Aorta (tissue), 5 donors: ENCODE measurements at regions not wholly inside any gene's neighbourhood (a gene's known extent, or its start where the extent isn't known, plus 50 kb on each side); places are given as distances from the start of the nearest gene placed in this dataset.

ENCODE experiments used
- ATAC-seq: fragments of 200-7000 bp; cut with Tn5 transposase; one replicate; pipeline ENCODE4 v1.9.1; 2022; ENCODE audit warnings: moderate library complexity; ENCODE audit not compliant: low FRiP score
- DNase-seq, 2 donors: peaks; one replicate each; pipeline ENCODE4 v3.0.0-alpha.2; 2020
- H3K27ac ChIP-seq, 2 donors: one replicate each; pipeline ENCODE4 v1.5.1; 2013; ENCODE audit warnings: low read length in 2 of 2, mild to moderate bottlenecking in 2 of 2, moderate library complexity in 2 of 2, control low read depth in 1 of 2, inconsistent platforms in 1 of 2, low read depth in 1 of 2
- H3K27me3 ChIP-seq, 2 donors: one replicate each; pipeline ENCODE4 v1.6.1; 2013; ENCODE audit warnings: control low read depth in 1 of 2, low read length in 1 of 2, mild to moderate bottlenecking in 1 of 2, moderate library complexity in 1 of 2; ENCODE audit not compliant: insufficient read depth in 2 of 2, control insufficient read depth in 1 of 2
- H3K36me3 ChIP-seq, 2 donors: one replicate each; pipeline ENCODE4 v1.6.1; 2013; ENCODE audit warnings: control low read depth in 1 of 2, low read length in 1 of 2, mild to moderate bottlenecking in 1 of 2; ENCODE audit not compliant: insufficient read depth in 2 of 2, control insufficient read depth in 1 of 2
- H3K4me1 ChIP-seq, 2 donors: one replicate each; pipeline ENCODE4 v1.6.1; 2013; ENCODE audit warnings: low read length in 2 of 2, control low read depth in 1 of 2, mild to moderate bottlenecking in 1 of 2, moderate library complexity in 1 of 2; ENCODE audit not compliant: insufficient read depth in 2 of 2, control insufficient read depth in 1 of 2
- H3K4me3 ChIP-seq, 2 donors: one replicate each; pipeline ENCODE4 v1.5.1; 2013; ENCODE audit warnings: low read length in 2 of 2, control low read depth in 1 of 2, mild to moderate bottlenecking in 1 of 2
- H3K9me3 ChIP-seq: one replicate; pipeline ENCODE4 v1.6.1; 2013; ENCODE audit warnings: mild to moderate bottlenecking, low read length; ENCODE audit not compliant: control insufficient read depth
- WGBS, 2 donors: extraction: QIAGEN DNeasy Blood & Tissue Kit; methylation state at CpG; one replicate each; pipeline ENCODE4 v1.1.7; 2013; 5-methylcytosine and 5-hydroxymethylcytosine counted together
- intact Hi-C, 2 donors: fragments of 100-400 bp; cut with DNase I; formaldehyde crosslinking; loops; one replicate each; pipeline versions ENCODE4 v1.14.2 to v1.15.0; 2022
- donor health status: healthy with polysubstance abuse.
- donor health status: Bipolar disorder and iron deficiency.
- donor health status: DM: no; HTN: no; CAD: no.
- donor health status: DM: no; HTN: no; CAD: no.
- donor health status: DM: yes; HTN: yes; CAD: no.

DNA sequence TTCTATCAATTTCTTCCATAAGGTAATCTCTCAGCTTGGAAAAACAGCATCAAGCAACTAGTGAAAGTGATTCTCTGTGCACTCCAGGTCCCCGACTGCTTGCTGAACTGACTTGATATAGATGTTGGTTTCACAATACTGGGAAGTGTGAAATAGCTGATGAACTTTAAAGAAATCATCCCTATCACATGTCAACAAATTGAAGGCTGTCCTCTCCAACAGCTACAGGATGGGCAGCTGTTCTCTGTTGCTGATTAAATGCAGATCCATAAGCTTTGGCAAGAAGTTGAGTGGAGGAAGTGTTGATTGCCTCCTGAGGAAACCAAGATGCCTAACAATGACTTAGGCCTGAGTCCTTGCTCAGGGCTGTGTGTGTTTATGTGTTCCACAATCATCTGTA, 130.4 kb upstream of the GDF10 start:
- no peak for DNase-seq
- H3K27ac ChIP-seq = no peak overlapping the region
- H3K4me3 ChIP-seq = no peak overlapping the region
- H3K27me3 ChIP-seq = no peaks in the 10 kb centered on the region
- H3K4me1 ChIP-seq = peaks cover 0 to 4% of the 10 kb centered on the region in 2 donors
- H3K9me3 ChIP-seq = no peaks in the 10 kb centered on the region
- intact Hi-C loops = loop anchor here (5.0 to 10.0 kb wide), 3 partner anchors 57 to 135 kb away; partner anchors contain the start of gene GDF10 (in 1 of the 2)
- WGBS, 2 donors = 89 to 93% methylated on average over 1 of the region's 1 CpG
- ATAC-seq = no peak
- no peaks in the 10 kb centered on the region for H3K36me3 ChIP-seq

DNA sequence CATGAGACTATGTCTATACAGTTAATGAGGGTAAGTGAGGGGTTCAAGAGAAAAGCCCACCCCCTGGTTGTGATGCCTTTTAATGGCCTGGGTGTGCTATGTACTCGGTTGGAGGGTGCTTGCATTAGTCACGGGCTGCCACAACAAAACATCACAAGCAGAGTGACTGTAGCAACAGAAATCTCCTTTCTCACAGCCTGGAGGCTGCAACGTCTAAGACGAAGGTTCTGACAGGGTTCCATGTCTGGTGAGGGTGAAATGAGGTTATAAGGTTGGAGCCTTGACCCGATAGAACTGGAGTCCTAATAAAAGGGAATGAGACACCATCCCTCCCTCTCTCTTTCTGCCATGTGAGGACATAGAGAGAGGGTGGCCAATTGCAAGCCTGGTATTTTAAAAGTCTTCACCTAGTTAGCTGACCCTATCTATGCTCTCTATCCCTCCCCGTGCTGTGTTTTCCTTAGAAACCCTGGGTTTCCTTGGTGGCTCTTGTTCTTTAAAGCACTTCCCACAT, 126.0 kb upstream of the GDF10 start:
- Histone ChIP-seq H3K36me3 (no peaks in the 10 kb centered on the region), H3K4me1 (no peaks in the 10 kb centered on the region), H3K4me3 (no peak overlapping the region), H3K27ac (no peak overlapping the region), H3K27me3 (no peaks in the 10 kb centered on the region), H3K9me3 (no peaks in the 10 kb centered on the region)
- intact Hi-C loops = no loop called here
- DNase-seq (no peak), ATAC-seq (no peak)
- 25 to 41% methylated on average over 6 of the region's 6 CpGs for WGBS, 2 donors

DNA sequence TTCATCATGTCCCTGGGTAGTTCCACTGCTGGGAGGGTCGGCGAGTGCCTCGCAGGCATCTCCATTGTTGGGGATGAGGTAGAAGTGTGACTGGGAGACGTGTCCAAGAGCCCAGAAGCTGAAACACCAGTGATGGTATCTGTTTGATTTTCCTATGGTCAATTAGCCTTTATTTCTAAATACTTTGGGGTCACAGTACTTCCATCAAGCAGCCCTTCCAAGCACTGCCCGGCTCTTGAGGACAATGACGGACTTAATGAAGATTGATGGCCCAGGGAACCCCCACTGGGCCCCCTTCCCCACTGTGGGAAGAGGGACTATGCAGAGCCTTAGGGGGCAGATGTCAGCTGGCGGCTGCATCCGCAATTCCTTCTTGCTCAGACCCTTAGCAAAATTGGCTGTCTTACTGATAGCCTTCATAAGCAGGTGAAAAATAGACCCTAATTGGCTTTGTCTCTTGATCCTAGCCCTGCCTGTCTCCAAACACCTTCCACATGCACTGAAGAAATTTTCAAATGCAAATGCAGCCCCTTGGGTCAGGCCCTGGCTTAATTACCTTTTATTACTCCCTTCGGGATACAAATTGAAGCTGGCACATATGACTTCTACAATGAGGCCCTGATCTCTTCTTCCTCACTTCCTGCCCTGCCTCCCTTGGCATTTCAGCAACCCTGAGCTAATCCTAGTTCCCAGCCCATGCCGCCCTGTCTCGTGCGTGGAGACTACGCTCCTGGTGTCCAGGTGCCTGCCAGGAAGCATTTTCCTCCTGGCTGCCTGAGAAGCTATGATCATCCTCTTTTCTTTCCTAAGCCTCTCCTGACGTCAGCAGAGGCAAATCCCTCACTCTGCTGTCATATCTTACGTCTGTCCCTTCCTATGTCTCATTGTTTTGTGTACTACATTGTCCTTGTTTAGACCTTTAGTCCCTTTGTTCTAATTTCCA, 124.5 kb upstream of the GDF10 start:
- Histone ChIP-seq H3K27ac (no peak overlapping the region), H3K9me3 (no peaks in the 10 kb centered on the region), H3K27me3 (no peaks in the 10 kb centered on the region), H3K36me3 (no peaks in the 10 kb centered on the region), H3K4me1 (no peaks in the 10 kb centered on the region), H3K4me3 (no peak overlapping the region)
- ATAC-seq = no peak
- WGBS, 2 donors = 91 to 92% methylated on average over 15 of the region's 15 CpGs
- intact Hi-C loops = loop anchor here (5.0 kb wide), 2 partner anchors 67 to 128 kb away; no protein-coding TSS in a partner anchor
- no peak for DNase-seq

DNA sequence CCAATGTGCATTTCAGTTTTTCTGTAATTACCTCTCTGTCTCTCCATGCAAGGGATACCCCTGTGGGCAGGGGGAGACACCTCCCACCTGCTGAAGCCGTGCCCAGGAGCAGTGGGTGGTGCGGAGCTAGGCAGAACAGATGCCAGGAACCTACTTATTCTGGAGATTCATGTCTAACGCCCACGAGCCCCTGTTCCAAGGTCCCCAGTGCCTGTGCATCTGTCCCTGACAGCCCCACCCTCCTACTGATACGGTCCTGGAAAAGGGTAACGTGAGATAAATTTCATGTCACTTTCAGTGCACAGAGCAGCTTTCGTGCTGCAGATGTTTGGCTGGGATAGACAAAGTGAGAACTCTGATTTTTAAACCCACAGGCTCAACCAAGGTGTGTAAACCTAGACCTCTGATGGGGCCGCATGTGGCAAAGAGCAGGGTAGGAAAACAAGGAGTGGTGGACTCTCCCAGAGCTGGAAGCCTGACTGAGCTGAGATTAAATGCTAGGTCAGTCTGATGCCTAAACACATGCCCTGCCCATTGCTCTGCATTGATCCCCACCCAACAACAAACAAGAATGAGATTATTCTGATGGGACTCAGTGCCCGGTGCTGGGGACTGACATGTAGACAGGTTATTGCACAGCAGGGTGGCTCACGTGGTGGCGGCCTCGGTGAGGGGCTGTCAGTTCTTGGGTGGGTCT, 123.6 kb upstream of the GDF10 start:
- intact Hi-C loops = loop anchor here (5.0 kb wide), 2 partner anchors 66 to 129 kb away; no protein-coding TSS in a partner anchor
- no peak for ATAC-seq
- no peaks in the 10 kb centered on the region for H3K4me1 ChIP-seq

DNA sequence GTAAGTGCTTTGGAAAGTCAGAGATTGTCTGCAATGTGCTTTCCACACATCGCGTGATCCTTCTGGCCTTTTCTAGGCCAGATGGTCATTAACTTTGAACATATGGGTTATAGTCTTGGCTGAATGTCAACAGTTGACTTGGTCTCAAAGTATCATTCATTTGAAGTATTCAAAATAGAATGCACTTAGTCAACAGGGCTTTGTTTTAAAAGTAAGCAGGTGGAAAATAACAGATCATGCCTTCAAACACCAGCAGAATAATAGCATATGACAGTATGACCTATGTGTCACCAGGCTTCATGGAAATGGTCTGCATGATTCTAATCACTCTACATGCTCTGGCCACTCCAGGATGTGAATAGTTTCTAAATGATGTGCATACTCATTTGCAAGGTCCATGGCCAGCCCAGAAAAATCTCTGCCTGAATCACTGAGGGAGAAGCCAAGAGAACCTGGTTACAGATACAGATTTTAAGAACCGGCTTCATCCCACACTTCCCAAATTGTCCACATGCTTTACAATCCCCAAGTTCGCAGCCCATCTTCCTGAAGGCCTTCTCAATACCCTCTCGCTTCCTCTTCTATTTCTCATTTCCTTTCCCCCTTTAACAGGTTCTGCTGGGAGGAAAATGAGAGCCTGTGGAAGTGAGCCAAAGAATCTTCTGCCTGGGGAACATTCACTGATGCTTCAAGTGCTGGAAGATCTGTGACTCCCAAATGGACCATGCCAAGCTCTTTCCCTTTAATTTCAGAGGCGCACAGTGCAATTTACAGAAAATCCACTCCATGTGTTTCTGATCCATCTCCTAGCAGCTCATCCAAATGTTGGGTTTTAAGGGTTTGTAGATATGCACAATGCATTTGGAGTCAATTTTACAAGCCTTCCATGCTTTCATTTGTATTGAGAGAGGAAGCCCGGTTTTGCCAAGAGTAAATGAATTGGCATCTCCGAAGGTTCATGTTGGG, 122.8 kb upstream of the GDF10 start:
- no peaks in the 10 kb centered on the region for H3K27me3 ChIP-seq
- H3K4me1 ChIP-seq = no peaks in the 10 kb centered on the region
- DNase-seq (no peak), ATAC-seq (no peak)
- intact Hi-C loops = loop anchor here (5.0 kb wide), 2 partner anchors 65 to 130 kb away; no protein-coding TSS in a partner anchor
- H3K9me3 ChIP-seq = no peaks in the 10 kb centered on the region
- 91 to 93% methylated on average over 8 of the region's 8 CpGs for WGBS, 2 donors
- no peaks in the 10 kb centered on the region for H3K36me3 ChIP-seq
- no peak overlapping the region for H3K27ac ChIP-seq
- H3K4me3 ChIP-seq = no peak overlapping the region

More for the DNA sequence above, 123.6 kb upstream of the GDF10 start:
- DNase-seq = no peak
- no peak overlapping the region for H3K27ac ChIP-seq
- H3K4me3 ChIP-seq = no peak overlapping the region
- H3K36me3 ChIP-seq = no peaks in the 10 kb centered on the region
- H3K9me3 ChIP-seq = no peaks in the 10 kb centered on the region
- no peaks in the 10 kb centered on the region for H3K27me3 ChIP-seq
- WGBS, 2 donors = 92 to 93% methylated on average over 12 of the region's 12 CpGs

DNA sequence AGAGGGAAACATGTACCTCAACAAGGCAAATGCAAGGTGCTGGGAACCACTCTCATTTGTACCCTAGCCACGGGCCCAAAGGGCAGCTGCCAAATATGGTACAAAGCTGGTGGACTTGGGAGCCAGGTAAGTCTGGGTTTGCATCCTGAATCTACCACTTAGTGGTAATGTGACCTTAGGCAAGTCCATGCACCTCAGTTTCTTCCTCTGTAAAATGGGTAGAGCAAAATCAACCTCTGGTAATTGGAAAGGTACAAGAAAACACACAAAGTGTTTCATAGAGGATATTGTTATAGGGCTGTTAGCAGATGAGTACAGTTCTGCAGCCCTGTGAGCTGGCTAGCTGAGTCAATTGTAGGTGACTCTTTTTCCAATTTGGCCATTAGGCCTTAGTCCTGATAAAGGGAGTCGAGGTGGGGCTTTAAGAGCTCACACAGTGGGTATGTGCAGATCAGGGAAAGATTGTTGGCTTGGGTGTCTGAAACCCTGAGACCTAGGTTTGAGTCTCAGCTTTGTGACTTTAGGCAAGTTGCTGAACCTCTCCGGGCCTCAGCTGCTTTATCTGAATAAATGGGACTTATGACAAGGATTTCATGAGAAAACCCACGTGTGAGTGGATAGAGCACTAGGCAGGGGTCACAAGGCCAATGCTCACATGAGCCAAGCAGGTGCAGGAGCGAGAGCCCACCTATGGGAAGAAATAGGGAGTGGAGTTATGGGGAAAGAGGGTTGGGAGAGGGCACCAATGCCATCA, 121.3 kb upstream of the GDF10 start:
- Histone ChIP-seq H3K9me3 (no peaks in the 10 kb centered on the region), H3K36me3 (no peaks in the 10 kb centered on the region), H3K4me1 (no peaks in the 10 kb centered on the region), H3K27ac (no peak overlapping the region), H3K4me3 (no peak overlapping the region), H3K27me3 (no peaks in the 10 kb centered on the region)
- intact Hi-C loops = loop anchor here (5.0 kb wide), 2 partner anchors 64 to 131 kb away; no protein-coding TSS in a partner anchor
- ATAC-seq (no peak), DNase-seq (no peak)
- 88 to 91% methylated on average over 5 of the region's 5 CpGs for WGBS, 2 donors

DNA sequence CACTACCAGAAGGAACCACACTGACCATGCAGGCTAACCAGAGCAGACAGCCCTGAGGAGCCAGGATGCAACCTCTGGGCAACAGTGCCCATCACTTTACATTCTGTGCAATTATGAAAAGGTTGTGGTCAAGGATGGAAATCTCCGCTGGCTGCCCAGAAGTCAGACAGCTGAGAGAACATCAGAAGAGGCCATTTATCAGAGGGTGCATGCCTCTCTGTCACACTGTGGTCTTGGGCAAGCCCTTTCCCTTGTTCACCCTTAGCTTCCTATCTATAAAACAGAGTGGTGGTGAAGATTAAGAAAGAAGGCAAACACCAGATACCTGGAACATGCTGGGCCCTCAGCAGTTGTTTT, 120.7 kb upstream of the GDF10 start:
- no peaks in the 10 kb centered on the region for H3K36me3 ChIP-seq
- H3K4me1 ChIP-seq = no peaks in the 10 kb centered on the region
- 95 to 98% methylated on average over 1 of the region's 1 CpG for WGBS, 2 donors
- no peaks in the 10 kb centered on the region for H3K27me3 ChIP-seq
- DNase-seq (no peak), ATAC-seq (no peak)
- no peak overlapping the region for H3K27ac ChIP-seq
- no peaks in the 10 kb centered on the region for H3K9me3 ChIP-seq
- no peak overlapping the region for H3K4me3 ChIP-seq
- intact Hi-C loops = loop anchor here (5.0 kb wide), 2 partner anchors 63 to 132 kb away; no protein-coding TSS in a partner anchor
